A673 (cell line): ENCODE measurements at regions not wholly inside any gene's neighbourhood (a gene's known extent, or its start where the extent isn't known, plus 50 kb on each side); places are given as distances from the start of the nearest gene placed in this dataset.
A peak's percentile ranks its signal among the peaks of the same experiment; 100 is the strongest.

Experiments used
- BruUV-seq: library from RNA; stranded (reverse); fragments of 400-500 nt; replicated peaks from 2 replicates; lab custom pipeline; 2021; lab: Mats Ljungman, UMichigan
- CTCF ChIA-PET: fragments of 300-600 bp; sonication (Branson Sonifier 250); formaldehyde crosslinking; loops from one replicate; lab custom pipeline; 2022; ENCODE audit warnings: antibody characterized with exemption; lab: Charles Lee
- POLR2A ChIA-PET: fragments of 300-600 bp; sonication (Branson Sonifier 250); formaldehyde crosslinking; loops from one replicate; lab custom pipeline; 2022; ENCODE audit warnings: antibody characterized with exemption; ENCODE audit not compliant: low non-redundant PET; lab: Charles Lee
- DNase-seq: peaks from one replicate; pipeline ENCODE4 v3.0.0-alpha.2; 2015; ENCODE audit warnings: low spot score
- H3K27ac ChIP-seq: fragments of 200-600 bp; sonication (generic); 2 replicates; pipeline ENCODE4 v1.5.1; 2016; ENCODE audit warnings: mixed run types, low read depth, mild to moderate bottlenecking, mixed read lengths, antibody characterized with exemption, low read length; ENCODE audit not compliant: poor library complexity, severe bottlenecking
- H3K27me3 ChIP-seq: fragments of 200-600 bp; sonication (generic); replicated peaks from 2 replicates; pipeline ENCODE4 v1.6.1; 2017; ENCODE audit warnings: mixed run types, low read depth, mild to moderate bottlenecking, mixed read lengths, antibody characterized with exemption, low read length; ENCODE audit not compliant: insufficient read depth, poor library complexity
- H3K36me3 ChIP-seq: fragments of 200-600 bp; sonication (generic); 2 replicates; pipeline ENCODE4 v1.6.1; 2016; ENCODE audit warnings: mixed run types, mild to moderate bottlenecking, mixed read lengths, antibody characterized with exemption, low read length; ENCODE audit not compliant: insufficient read depth, poor library complexity, severe bottlenecking
- H3K4me1 ChIP-seq: fragments of 200-600 bp; sonication (generic); 2 replicates; pipeline ENCODE4 v1.6.1; 2017; ENCODE audit warnings: mixed run types, mild to moderate bottlenecking, mixed read lengths, antibody characterized with exemption, low read length; ENCODE audit not compliant: insufficient read depth, poor library complexity, severe bottlenecking
- H3K4me3 ChIP-seq: fragments of 200-600 bp; sonication (generic); 2 replicates; pipeline ENCODE4 v1.5.1; 2016; ENCODE audit warnings: low read depth, mixed run types, mild to moderate bottlenecking, mixed read lengths, low read length; ENCODE audit not compliant: poor library complexity, severe bottlenecking
- H3K9me3 ChIP-seq: fragments of 200-600 bp; sonication (generic); 2 replicates; pipeline ENCODE4 v1.6.1; 2016; ENCODE audit warnings: mixed run types, low read depth, mild to moderate bottlenecking, mixed read lengths, antibody characterized with exemption, low read length; ENCODE audit not compliant: poor library complexity, severe bottlenecking
- EZH2 ChIP-seq: fragments of 200-600 bp; sonication (generic); IDR thresholded peaks from 2 replicates; pipeline ENCODE4 v1.6.1; 2017; ENCODE audit warnings: borderline replicate concordance, low read depth, mild to moderate bottlenecking, mixed read lengths, antibody characterized with exemption, low read length; ENCODE audit not compliant: poor library complexity, severe bottlenecking
- intact Hi-C: fragments of 100-400 bp; cut with micrococcal nuclease; formaldehyde crosslinking; loops from one replicate; pipeline ENCODE4 v1.10.0; 2022; ENCODE audit not compliant: unreplicated experiment
- TF ChIP-seq, protein P1 (sequence below): fragments of 300-800, 200-600 bp; sonication (generic); conservative IDR thresholded peaks from 2 replicates; pipeline ENCODE4 v1.5.1; 2017; ENCODE audit warnings: low read depth, mild to moderate bottlenecking, antibody characterized with exemption, low read length, moderate library complexity, mixed read lengths

GRCh38 chrX:95076449-95076848 is 1402.4 kb downstream of the FAM133A start:
- Histone ChIP-seq H3K4me1 (no peaks in the 10 kb centered on the region), H3K27ac (no peak overlapping the region), H3K9me3 (no peaks in the 10 kb centered on the region), H3K27me3 (no peaks in the 10 kb centered on the region), H3K4me3 (no peak overlapping the region), H3K36me3 (no peaks in the 10 kb centered on the region)
- TF ChIP-seq, protein P1, sequence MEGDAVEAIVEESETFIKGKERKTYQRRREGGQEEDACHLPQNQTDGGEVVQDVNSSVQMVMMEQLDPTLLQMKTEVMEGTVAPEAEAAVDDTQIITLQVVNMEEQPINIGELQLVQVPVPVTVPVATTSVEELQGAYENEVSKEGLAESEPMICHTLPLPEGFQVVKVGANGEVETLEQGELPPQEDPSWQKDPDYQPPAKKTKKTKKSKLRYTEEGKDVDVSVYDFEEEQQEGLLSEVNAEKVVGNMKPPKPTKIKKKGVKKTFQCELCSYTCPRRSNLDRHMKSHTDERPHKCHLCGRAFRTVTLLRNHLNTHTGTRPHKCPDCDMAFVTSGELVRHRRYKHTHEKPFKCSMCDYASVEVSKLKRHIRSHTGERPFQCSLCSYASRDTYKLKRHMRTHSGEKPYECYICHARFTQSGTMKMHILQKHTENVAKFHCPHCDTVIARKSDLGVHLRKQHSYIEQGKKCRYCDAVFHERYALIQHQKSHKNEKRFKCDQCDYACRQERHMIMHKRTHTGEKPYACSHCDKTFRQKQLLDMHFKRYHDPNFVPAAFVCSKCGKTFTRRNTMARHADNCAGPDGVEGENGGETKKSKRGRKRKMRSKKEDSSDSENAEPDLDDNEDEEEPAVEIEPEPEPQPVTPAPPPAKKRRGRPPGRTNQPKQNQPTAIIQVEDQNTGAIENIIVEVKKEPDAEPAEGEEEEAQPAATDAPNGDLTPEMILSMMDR = peak; percentile 72
- TF ChIP-seq EZH2 = no peak
- POLR2A ChIA-PET = no interaction called here
- CTCF ChIA-PET = interaction anchor here (0.8 kb wide), 1 partner anchor 111 kb away, joined by 3 read pairs; no protein-coding TSS in a partner anchor
- no TSS peak for BruUV-seq
- peak; percentile 59 for DNase-seq
- intact Hi-C loops = loop anchor here (10.0 kb wide), 1 partner anchor 242 kb away; no protein-coding TSS in a partner anchor

DNA sequence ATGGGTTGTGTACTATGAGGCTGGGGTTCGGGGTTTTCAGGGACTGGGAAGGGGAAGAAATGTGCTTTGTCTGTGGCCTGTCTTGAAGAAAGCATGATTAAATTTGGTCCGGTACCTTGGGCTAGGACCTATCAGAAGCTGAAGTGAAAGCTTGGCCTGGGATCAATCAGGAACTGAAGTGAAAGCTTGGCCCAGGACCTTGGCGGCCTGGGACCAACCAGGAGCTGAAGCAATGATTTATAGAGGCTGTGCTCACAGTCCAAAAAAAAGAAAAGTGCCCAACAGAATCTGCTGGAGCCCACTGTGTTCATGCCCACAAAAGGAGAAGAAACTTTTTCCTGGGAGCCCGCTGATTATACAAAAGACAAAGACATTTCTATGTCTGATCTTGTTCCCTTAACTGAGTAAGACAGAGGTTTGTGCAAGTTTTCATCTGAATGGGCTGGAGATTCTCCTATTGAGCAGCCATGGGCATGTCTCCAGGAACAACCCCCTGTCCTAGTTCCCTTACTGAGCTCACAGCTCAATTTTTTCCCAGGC is 1427.9 kb downstream of the FAM133A start:
- Histone ChIP-seq H3K4me1 (no peaks in the 10 kb centered on the region), H3K36me3 (no peaks in the 10 kb centered on the region), H3K27ac (no peak overlapping the region), H3K9me3 (no peaks in the 10 kb centered on the region), H3K4me3 (no peak overlapping the region), H3K27me3 (no peaks in the 10 kb centered on the region)
- TF ChIP-seq, protein P1 = no peak
- no peak for TF ChIP-seq EZH2
- no TSS peak for BruUV-seq
- no peak for DNase-seq
- POLR2A ChIA-PET = no interaction called here
- intact Hi-C loops = no loop called here
- CTCF ChIA-PET = interaction anchor here (0.6 kb wide), 1 partner anchor 640 kb away, joined by 3 read pairs; no protein-coding TSS in a partner anchor

DNA sequence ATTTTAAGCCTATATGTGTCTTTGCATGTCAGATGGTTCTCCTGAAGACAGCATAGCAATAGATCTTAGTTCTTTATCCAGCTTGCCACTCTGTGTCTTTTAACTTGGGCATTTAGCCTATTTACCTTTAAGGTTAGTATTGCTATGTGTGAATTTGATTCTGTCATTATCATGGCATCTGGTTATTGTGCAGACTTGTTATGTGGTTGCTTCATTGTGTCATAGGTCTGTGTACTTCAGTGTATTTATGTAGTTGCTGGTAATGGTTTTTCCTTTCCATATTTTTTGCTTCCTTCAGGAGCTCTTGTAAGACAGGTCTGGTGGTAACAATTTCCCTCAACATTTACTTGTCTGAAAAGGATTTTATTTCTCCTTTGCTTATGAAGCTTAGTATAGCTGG is 1443.5 kb downstream of the FAM133A start:
- no peaks in the 10 kb centered on the region for H3K36me3 ChIP-seq
- peaks cover 11% of the 10 kb centered on the region for H3K9me3 ChIP-seq
- intact Hi-C loops = no loop called here
- no TSS peak for BruUV-seq
- H3K27me3 ChIP-seq = no peaks in the 10 kb centered on the region
- POLR2A ChIA-PET = no interaction called here
- H3K27ac ChIP-seq = no peak overlapping the region
- TF ChIP-seq EZH2 = no peak
- TF ChIP-seq, protein P1 = no peak
- H3K4me3 ChIP-seq = no peak overlapping the region
- no peak for DNase-seq
- CTCF ChIA-PET = no interaction called here
- no peaks in the 10 kb centered on the region for H3K4me1 ChIP-seq
